ENCODE measurements at regions not wholly inside any gene's neighbourhood (a gene's known extent, or its start where the extent isn't known, plus 50 kb on each side); places are given as distances from the start of the nearest gene placed in this dataset.

DNA sequence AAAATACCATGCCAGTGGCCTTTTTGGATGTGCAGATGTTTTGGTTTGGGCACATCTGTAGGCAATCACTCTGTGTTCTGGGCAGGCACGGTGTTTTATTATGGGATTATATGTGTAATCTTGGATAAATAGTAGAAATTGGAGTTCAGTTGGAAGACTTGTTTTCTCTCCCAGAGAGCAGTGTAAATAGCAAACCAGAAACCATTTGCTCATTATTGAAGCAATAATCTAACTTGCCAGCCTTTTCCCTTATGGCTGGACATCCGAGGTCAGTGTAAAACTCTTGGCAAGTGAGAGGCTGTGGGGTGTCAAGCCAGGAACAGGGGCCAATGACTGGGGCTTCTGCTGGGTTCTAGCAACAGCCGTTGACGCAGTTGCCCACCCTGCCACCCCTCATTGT is 69.9 kb downstream of the IRX3 start:
- H3K36me3 ChIP-seq = no peaks in the 10 kb centered on the region
- no peak overlapping the region for H3K4me3 ChIP-seq
- no peak for TF ChIP-seq CTCF (IDR thresholded peaks at IDR 0.05)
- no peaks in the 10 kb centered on the region for H3K4me1 ChIP-seq
- DNase-seq (no peak), FAIRE-seq (no peak), ATAC-seq (no peak)
- no peak overlapping the region for H3K27ac ChIP-seq
- intact Hi-C loops (cut with DNase I) = no loop called here
- 78 to 83% methylated on average over 4 of the region's 4 CpGs for WGBS, 2 donors
- no peaks in the 10 kb centered on the region for H3K27me3 ChIP-seq
- H3K9me3 ChIP-seq = no peaks in the 10 kb centered on the region

DNA sequence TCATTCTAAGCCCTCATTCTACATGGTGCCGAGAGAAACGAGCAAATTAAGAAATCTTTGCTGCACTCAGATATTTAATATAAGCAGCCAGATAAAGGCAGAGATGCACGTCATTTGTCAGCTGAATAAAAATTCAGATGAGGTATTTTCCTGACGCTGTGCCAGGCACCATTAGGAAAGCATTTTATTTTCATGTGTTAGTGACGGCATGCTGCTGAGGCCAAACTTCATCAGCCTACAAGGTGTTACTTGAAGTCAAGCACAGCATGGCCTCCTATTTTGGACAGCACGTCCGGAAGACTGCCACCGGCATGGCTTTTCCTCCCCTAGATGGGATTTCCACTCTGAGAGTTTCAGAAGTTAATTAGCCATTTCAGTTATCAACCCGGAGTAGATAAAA is 70.3 kb downstream of the IRX3 start:
- 73 to 85% methylated on average over 9 of the region's 9 CpGs for WGBS, 2 donors
- Histone ChIP-seq H3K27ac (no peak overlapping the region), H3K27me3 (no peaks in the 10 kb centered on the region), H3K4me1 (no peaks in the 10 kb centered on the region), H3K36me3 (no peaks in the 10 kb centered on the region), H3K4me3 (no peak overlapping the region), H3K9me3 (no peaks in the 10 kb centered on the region)
- intact Hi-C loops (cut with DNase I) = no loop called here
- FAIRE-seq (no peak), ATAC-seq (no peak), DNase-seq (no peak)
- no peak for TF ChIP-seq CTCF (IDR thresholded peaks at IDR 0.05)

- DNase-seq = no peak
- Histone ChIP-seq H3K27me3 (no peaks in the 10 kb centered on the region), H3K9me3 (no peaks in the 10 kb centered on the region), H3K4me1 (no peaks in the 10 kb centered on the region), H3K27ac (no peak overlapping the region), H3K4me3 (no peak overlapping the region), H3K36me3 (no peaks in the 10 kb centered on the region)
- intact Hi-C loops (cut with DNase I) = no loop called here
- FAIRE-seq = no peak
- TF ChIP-seq CTCF (IDR thresholded peaks at IDR 0.05) = no peak
- WGBS, 2 donors = 65 to 79% methylated on average over 4 of the region's 4 CpGs
- ATAC-seq = no peak
These were observed 71.1 kb downstream of the IRX3 start for GRCh38 chr16:54215471-54215870.

DNA sequence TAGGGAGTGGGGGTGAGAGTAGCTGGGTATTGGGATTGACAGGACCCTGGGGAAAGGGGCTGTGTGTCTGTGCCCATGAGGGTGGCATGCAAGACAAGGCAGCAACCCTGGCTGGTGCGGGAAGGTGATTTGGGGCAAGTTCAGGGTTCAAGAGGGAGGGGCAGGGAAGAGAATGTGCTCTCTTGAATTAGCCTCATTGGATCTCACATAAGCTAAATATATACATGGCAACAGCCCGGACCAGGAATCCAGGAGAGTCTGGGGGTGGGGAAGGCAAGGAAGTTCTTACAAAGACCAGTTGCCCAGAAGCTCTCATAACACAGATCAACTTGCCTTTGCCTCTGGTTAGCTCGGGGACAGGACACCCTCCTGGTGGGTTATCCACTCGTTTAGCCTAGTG is 73.3 kb downstream of the IRX3 start:
- DNase-seq (no peak), FAIRE-seq (no peak), ATAC-seq (no peak)
- no peak for TF ChIP-seq CTCF (IDR thresholded peaks at IDR 0.05)
- no peaks in the 10 kb centered on the region for H3K4me1 ChIP-seq
- H3K27me3 ChIP-seq = no peaks in the 10 kb centered on the region
- H3K9me3 ChIP-seq = no peaks in the 10 kb centered on the region
- no peaks in the 10 kb centered on the region for H3K36me3 ChIP-seq
- H3K4me3 ChIP-seq = no peak overlapping the region
- 61 to 83% methylated on average over 4 of the region's 4 CpGs for WGBS, 2 donors
- no peak overlapping the region for H3K27ac ChIP-seq
- intact Hi-C loops (cut with DNase I) = no loop called here

GRCh38 chr16:54212893-54213292 is 73.7 kb downstream of the IRX3 start:
- no peak overlapping the region for H3K4me3 ChIP-seq
- intact Hi-C loops (cut with DNase I) = no loop called here
- FAIRE-seq = no peak
- H3K27me3 ChIP-seq = no peaks in the 10 kb centered on the region
- no peak for ATAC-seq
- no peaks in the 10 kb centered on the region for H3K4me1 ChIP-seq
- no peak overlapping the region for H3K27ac ChIP-seq
- H3K9me3 ChIP-seq = no peaks in the 10 kb centered on the region
- 65 to 77% methylated on average over 10 of the region's 10 CpGs for WGBS, 2 donors
- TF ChIP-seq CTCF (IDR thresholded peaks at IDR 0.05) = no peak
- H3K36me3 ChIP-seq = no peaks in the 10 kb centered on the region
- no peak for DNase-seq

Measured in pancreas (tissue), 10 donors.